EH (cell line): ENCODE measurements at regions not wholly inside any gene's neighbourhood (a gene's known extent, or its start where the extent isn't known, plus 50 kb on each side); places are given as distances from the start of the nearest gene placed in this dataset.
A peak's percentile ranks its signal among the peaks of the same experiment; 100 is the strongest.

Source experiments
- DNase-seq: peaks from one replicate; pipeline ENCODE4 v3.0.0-alpha.2; 2015; ENCODE audit warnings: low read depth

DNA sequence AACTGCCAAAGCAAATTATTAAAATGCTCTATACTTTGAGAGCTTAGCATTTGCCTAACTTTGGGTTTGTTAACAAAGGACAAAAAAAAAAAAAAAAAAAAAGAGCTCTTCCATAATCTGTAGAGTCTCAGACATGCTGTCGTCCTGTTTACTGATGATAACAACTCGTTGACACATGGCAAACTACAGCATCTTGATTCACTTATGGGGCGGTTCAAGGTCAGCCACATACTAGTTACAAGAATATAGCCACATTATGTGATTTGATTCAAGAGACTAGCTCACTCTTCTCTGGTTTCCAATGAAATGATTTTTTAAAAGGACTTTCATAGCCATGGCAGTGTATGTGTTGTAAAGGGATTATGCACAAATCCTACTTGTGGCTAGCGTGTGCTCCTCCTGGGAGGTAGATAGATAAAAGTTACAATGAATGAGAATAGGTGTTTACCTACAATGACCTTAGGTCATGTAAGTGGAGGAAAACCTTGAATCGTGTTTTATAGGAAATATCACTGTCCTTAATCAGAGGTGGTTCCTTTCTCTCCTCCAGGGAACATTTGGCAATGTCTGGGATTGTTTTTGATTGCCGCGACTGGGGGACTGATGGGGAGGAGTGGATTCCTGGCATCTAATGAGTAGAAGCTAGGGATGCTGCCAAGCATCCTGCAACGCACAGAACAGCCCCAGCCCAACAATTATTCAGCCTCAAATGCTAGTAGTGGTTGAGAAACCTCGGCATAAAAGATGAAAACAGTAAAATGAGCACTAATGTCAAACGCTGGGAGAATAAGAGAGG lies 969.2 kb upstream of the SLC35B3 start:
- peak; percentile 35 for DNase-seq

GRCh38 chr6:9403736-9404135 lies 968.4 kb upstream of the SLC35B3 start:
- no peak for DNase-seq

DNA sequence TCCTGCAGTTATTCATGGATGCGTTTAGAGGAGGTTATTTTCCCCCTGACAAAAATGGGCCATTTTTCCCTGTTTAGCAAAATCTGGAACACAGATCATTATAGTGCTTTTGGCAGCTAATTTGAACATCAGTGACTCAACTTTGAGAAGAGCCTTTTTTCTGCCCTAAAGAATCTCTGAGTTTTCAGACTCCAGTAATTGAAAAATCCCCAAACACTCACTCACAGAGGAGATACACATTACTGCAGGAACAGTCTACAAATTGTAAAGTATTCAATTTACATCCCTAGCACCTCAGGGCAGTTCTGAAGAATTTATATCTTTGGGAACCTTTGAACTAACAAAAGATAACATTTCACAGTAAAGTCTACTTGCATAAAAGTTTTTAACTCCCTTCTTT lies 966.6 kb upstream of the SLC35B3 start:
- DNase-seq = peak; percentile 52

DNA sequence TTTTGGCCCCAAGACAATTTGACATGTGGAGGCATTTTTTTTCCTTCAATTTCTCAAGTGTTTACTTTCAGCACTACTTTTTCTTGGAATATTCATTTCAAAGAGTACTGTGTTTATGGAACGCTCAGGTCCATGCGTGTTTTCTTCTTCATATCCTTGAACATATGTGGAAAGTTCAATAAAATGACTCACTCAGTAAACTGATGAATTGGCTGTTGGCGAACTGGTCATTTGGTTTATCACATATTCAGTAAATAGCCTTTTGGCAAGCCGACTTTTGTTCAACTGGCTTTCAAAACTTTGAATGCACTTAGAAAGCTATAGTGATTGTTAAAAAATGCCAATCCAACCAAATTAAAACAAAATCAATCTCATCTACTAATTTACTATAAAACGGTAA lies 964.6 kb upstream of the SLC35B3 start:
- DNase-seq = no peak

DNA sequence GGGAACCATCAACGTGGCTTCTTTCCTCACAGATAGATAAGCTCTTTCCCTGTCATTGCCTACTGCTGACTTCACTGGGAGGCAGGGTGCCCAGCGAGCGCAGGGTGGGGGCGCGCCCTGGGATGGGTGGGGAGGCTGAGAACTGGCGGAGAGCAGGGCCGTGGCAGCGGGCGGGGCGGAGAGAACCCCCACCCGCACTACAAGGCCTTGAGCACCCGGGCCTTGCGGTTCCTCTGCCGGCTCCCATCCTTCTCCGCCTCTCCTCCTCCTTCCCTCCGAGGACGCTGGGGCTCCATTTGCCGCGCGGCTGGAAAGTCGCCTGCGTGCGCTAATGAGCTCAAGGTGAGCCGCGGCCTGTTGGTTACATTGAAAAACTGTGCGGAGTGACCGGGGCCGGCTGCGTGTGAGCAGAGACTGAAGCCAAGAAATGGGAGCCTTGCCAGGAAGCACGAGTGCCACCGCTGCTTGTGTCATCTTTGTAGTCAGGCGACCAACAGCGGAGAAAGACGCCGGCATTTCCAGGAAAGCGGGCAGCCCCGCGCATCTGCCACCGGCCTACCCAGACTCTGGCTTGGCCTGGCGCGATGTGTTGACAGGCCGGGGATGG lies 963.5 kb upstream of the SLC35B3 start:
- DNase-seq = no peak

GRCh38 chr6:9398071-9398766 lies 962.9 kb upstream of the SLC35B3 start:
- no peak for DNase-seq

- DNase-seq = no peak
These were observed 953.3 kb upstream of the SLC35B3 start for GRCh38 chr6:9388596-9388995.

DNA sequence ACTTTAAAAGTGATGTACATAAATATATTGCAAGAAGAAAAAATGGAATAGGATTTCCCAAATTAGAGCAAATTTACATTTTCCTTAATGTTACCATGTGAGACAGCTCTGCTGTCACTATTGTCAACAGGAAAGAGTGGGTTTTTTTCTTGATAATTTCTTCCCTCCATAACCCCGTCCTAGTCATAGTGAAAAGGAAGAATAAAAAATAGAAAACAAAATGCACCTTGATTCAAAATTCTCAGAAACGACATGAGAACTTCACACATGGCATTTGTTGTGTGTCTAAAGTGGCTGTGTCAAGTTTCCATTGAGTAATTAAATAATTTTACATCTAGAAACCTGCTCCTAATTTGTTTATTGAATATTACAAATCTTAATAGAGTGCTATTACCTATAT lies 945.2 kb upstream of the SLC35B3 start:
- DNase-seq = no peak

- DNase-seq = no peak
These were observed 938.0 kb upstream of the SLC35B3 start for GRCh38 chr6:9373308-9373707.

- no peak for DNase-seq
These were observed 935.1 kb upstream of the SLC35B3 start for GRCh38 chr6:9370480-9370879.

DNA sequence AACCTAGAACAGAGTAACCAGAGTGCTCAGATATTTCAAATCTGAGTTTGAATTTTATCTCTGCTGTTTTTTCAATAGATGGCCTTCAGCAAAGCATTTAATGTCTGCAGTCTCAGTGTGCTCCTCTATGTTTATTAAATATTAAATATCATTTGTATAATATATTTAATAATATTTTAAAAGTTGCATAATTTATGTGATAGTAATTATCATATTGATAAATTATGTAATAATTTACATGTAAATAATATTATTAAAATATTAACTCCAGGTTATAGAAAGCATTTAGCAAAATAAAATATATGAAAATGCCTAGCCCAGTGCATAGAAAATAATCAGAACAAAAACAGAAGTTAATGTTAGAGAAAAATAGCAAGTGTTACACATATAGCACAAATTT lies 930.0 kb upstream of the SLC35B3 start:
- DNase-seq = no peak

- no peak for DNase-seq
These were observed 926.4 kb upstream of the SLC35B3 start for GRCh38 chr6:9361749-9362148.

DNA sequence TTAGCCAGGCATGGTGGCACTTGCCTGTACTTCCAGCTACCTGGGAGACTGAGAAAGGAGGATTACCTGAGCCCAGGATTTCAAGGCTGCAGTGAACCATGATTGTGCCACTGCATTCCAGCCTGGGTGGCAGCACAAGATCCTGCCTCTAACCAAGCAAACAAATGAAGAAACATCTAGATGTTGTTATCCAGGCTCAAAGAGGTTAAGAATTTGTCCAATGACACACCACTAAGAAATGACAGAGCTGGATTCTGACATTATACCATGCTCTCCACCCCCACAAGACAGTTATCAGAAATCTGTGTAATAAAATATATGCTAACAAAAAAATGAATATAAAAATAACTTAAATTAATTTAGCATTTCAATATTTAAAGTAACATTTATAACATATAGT lies 925.5 kb upstream of the SLC35B3 start:
- peak; percentile 50 for DNase-seq

DNA sequence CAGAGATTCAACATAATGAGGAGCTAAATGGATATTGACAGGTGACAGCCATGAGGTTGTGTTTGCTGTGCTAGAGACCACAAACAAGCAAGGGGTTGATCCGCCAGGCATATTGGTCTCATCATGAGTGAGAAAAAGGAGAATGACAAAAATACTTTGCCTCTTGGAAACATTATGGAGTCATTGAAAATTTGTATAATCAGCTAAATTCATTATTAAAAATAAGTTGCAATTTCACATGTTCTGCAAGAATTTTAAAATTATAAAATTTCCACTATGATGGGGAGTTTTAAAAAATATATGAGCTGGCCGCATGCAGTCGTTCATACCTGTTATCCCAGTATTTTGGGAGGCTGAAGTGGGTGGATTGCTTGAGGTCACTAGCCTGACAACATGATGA lies 912.3 kb upstream of the SLC35B3 start:
- no peak for DNase-seq

DNA sequence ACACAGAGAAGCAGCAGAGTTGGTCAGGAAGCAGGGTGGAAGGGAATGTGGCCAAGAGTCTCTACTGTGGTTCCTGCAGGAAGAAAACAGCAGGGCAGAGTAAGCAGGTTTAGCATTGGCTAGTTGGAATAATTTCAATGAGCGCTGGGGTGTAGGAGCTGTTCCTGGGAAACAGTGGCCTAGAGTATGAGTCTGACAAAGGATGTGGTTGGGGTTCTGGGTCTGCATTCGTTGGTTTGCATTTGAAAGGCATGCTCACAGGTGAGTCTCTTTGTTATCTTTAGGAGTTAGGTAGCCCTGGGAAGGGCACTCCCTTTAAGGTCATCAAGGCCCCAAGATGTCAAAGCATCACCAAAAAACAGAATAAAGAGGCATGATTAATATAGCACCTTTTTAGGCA lies 911.6 kb upstream of the SLC35B3 start:
- DNase-seq = no peak

- no peak for DNase-seq
These were observed 900.1 kb upstream of the SLC35B3 start for GRCh38 chr6:9335431-9335830.

DNA sequence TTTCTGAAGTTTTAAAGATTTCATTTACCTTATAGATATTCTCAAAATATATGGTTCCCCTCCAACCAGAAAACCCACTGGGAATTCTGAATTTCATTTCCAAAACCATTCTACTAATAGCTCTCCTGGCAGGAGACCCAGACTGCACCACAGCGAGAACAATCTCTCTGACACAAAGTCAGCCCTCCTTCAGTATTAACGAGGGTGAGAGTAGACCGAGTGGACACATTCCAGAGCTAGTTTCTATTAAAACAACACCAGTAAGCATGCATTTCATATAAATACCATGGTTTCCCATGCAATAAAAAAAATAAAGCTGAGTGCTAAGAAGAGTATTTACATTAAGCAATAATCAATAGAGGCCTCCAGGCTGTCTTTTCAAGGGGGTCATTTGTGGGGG lies 899.6 kb upstream of the SLC35B3 start:
- peak; percentile 79 for DNase-seq

DNA sequence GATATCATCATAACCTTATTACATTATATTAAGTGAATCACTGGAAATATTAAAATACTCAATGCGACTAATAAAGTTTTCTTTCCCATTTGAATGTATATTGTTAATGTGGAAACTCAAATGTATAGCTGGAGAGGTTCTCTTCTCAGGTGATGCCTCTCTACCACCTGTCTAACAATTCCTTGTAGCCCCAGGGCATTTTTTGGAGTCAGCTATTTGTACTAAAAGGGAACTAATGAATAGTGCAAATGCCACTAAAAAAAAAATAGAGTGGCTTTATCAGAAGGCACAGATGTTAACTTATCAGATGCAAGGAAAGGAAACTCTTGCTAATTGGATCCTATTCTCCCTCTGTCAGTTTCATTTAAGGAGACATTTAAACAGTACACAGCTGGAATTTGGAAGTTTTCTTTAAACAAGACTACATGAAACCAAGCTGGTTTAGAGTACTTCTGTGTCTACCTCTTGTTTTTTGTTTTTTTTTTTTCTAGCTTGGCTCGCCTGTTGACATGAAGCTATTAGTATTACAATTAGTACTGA lies 897.0 kb upstream of the SLC35B3 start:
- peak; percentile 1 for DNase-seq

GRCh38 chr6:9316831-9317230 lies 881.5 kb upstream of the SLC35B3 start:
- peak; percentile 9 for DNase-seq

GRCh38 chr6:9315966-9316650 lies 880.8 kb upstream of the SLC35B3 start:
- no peak for DNase-seq

- no peak for DNase-seq
These were observed 872.9 kb upstream of the SLC35B3 start for GRCh38 chr6:9308284-9308683.

DNA sequence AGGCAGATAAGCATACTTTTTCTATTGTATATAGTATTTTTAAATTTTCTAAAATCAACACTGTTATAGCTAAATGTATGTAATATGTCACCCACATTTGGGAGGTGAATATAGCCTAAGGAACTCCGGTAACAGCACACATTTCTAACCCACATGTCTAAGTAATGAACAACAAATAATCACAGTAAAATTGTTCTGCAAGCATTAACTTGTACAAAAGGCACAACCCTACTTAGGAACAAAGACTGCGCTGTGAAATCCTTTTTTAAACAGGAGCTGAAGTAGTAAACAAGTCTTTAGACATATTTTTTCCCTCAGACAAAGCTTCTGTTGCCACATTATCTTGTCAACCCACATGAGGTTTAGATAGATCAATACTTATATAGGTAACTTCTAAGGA lies 872.4 kb upstream of the SLC35B3 start:
- DNase-seq = no peak
